CD4-positive, alpha-beta memory T cell (primary cell): ENCODE measurements at regions not wholly inside any gene's neighbourhood (a gene's known extent, or its start where the extent isn't known, plus 50 kb on each side); places are given as distances from the start of the nearest gene placed in this dataset.
A peak's percentile ranks its signal among the peaks of the same experiment; 100 is the strongest.

Experiments used
- CTCF ChIA-PET: fragments of 350-600 bp; sonication (Branson Sonifier 250); formaldehyde crosslinking; loops from one replicate; lab custom pipeline; 2021; ENCODE audit warnings: inconsistent platforms; ENCODE audit not compliant: partially characterized antibody; lab: Charles Lee
- POLR2A ChIA-PET: fragments of 350-600 bp; sonication (Branson Sonifier 250); formaldehyde crosslinking; loops from one replicate; lab custom pipeline; 2021; ENCODE audit not compliant: partially characterized antibody; lab: Charles Lee
- DNase-seq, 5 donors: peaks; one replicate each; pipeline versions ENCODE4 v3.0.0 to v3.0.0-alpha.2; 2020 to 2022; ENCODE audit warnings: mixed read lengths in 1 of 5
- H3K27ac ChIP-seq: one replicate; pipeline ENCODE4 v1.7.0; 2013; ENCODE audit warnings: low read depth, low read length
- H3K27me3 ChIP-seq: 2 replicates; pipeline ENCODE4 v1.7.0; 2013; ENCODE audit warnings: mild to moderate bottlenecking, low read length, moderate library complexity; ENCODE audit not compliant: insufficient read depth
- H3K36me3 ChIP-seq: 2 replicates; pipeline ENCODE4 v1.7.0; 2013; ENCODE audit warnings: mild to moderate bottlenecking, low read length, moderate library complexity; ENCODE audit not compliant: insufficient read depth
- H3K4me1 ChIP-seq: 2 replicates; pipeline ENCODE4 v1.7.0; 2013; ENCODE audit warnings: mild to moderate bottlenecking, low read length, moderate library complexity; ENCODE audit not compliant: insufficient read depth
- H3K4me3 ChIP-seq, 2 donors: one replicate each; pipeline ENCODE4 v1.7.0; 2013; ENCODE audit warnings: low read length in 2 of 2, mild to moderate bottlenecking in 1 of 2
- H3K9me3 ChIP-seq, 2 donors: one replicate each; pipeline ENCODE4 v1.7.0; 2013; ENCODE audit warnings: low read length in 2 of 2, control low read depth in 1 of 2; ENCODE audit not compliant: control insufficient read depth in 1 of 2
- H3K27ac Mint-ChIP-seq, 7 donors: one replicate each; pipeline ENCODE4 v1.8.0; 2020 to 2021; ENCODE audit warnings: mixed read lengths in 7 of 7, mild to moderate bottlenecking in 6 of 7, inconsistent platforms in 3 of 7, moderate library complexity in 3 of 7
- H3K27me3 Mint-ChIP-seq, 2 donors: one replicate each; pipeline ENCODE4 v1.8.0; 2020 to 2021; ENCODE audit warnings: mixed read lengths in 2 of 2
- H3K36me3 Mint-ChIP-seq, 2 donors: one replicate each; pipeline ENCODE4 v1.8.0; 2020 to 2021; ENCODE audit warnings: mixed read lengths in 2 of 2, inconsistent platforms in 1 of 2, mild to moderate bottlenecking in 1 of 2
- H3K4me1 Mint-ChIP-seq, 4 donors: one replicate each; pipeline ENCODE4 v1.8.0; 2020 to 2021; ENCODE audit warnings: mixed read lengths in 4 of 4, mild to moderate bottlenecking in 1 of 4
- H3K4me3 Mint-ChIP-seq, 8 donors: one replicate each; pipeline ENCODE4 v1.8.0; 2020 to 2021; ENCODE audit warnings: mixed read lengths in 8 of 8, mild to moderate bottlenecking in 7 of 8, moderate library complexity in 6 of 8, inconsistent platforms in 3 of 8
- H3K9me3 Mint-ChIP-seq, 8 donors: one replicate each; pipeline ENCODE4 v1.8.0; 2020 to 2021; ENCODE audit warnings: mixed read lengths in 8 of 8, mild to moderate bottlenecking in 5 of 8, inconsistent platforms in 3 of 8, moderate library complexity in 1 of 8
- intact Hi-C: fragments of 100-400 bp; cut with micrococcal nuclease; formaldehyde crosslinking; loops from one replicate; pipeline ENCODE4 v1.15.1; 2023

DNA sequence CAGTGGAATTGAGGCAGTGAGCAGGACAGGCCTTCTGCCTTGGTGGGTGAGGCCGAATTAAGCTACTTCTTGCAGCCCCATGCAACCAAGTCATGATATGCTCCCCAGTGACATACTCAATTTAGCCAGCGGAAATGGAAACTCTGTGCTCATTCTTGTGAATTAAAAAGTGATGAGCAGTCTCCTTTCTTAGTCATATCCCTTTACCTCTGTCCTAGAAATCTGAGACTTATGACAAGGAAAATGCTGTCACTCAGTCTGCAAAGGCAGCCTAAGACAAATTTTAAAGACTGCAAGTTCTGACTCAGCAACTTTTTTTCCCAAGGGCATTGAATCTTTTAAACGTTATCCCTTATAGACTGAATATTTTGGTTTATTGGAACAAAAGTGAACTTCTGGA is 218.2 kb downstream of the SH3BP4 start:
- H3K27me3 Mint-ChIP-seq = peaks cover 7 to 8% of the 10 kb centered on the region in 2 donors
- Histone ChIP-seq H3K36me3 (no peaks in the 10 kb centered on the region), H3K4me3 (no peak overlapping the region), H3K9me3 (peaks cover 0 to 4% of the 10 kb centered on the region in 2 donors), H3K4me1 (no peaks in the 10 kb centered on the region), H3K27ac (no peak overlapping the region), H3K27me3 (no peaks in the 10 kb centered on the region)
- no peaks in the 10 kb centered on the region for H3K4me1 Mint-ChIP-seq
- ChIA-PET POLR2A (no interaction called here), CTCF (no interaction called here)
- peaks cover 0 to 3% (median 0%) of the 10 kb centered on the region in 8 donors for H3K9me3 Mint-ChIP-seq
- H3K27ac Mint-ChIP-seq = no peak overlapping the region
- no peak overlapping the region for H3K4me3 Mint-ChIP-seq
- DNase-seq = no peak
- intact Hi-C loops = no loop called here
- H3K36me3 Mint-ChIP-seq = no peaks in the 10 kb centered on the region

DNA sequence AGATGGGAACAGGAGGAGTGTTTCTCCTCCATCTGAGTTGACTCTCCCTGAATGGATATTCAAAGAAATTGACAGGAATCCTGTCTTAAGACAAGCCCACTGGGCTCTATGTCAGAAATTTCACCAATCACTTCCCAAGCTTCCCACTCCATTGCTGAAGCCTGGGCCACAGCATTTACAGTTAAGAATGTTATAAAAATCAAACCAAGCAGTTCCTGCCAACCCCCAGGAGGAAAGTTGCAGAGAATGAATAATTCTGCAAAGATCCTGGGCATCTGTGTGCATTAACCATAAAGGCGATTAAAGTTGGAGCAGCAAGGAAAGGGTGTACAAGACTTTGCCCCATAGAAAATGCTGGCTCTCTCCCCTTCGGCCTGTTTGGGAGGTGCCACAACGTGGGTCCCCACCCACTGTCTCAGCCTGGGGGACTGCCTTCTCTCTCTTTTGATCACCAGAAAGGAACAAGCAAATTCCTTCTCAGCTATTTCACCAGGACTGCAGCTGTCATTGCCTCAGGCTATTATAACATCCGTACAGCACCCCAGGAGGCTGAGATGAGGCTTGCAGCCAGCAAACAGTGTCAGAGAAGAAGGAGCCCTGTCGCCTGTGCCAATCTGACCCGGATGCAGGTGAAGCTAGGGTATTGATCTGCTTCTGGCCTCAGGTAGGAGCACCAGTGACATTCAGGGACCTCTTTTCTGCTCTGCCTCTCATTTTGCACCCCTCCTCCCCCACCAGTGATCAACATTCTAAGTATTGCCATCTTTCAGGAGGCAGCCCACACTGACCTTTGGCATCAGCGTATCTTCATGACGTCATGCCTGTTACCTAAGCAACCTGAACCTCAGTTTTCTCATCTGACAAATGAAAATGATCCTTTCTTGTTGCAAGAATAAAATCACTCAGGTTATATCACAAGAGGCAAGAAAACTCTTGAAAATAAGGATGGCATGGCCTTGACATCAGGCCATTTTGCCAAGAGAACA is 219.0 kb downstream of the SH3BP4 start:
- no peaks in the 10 kb centered on the region for H3K4me1 Mint-ChIP-seq
- H3K4me3 Mint-ChIP-seq = no peak overlapping the region
- H3K27me3 ChIP-seq = no peaks in the 10 kb centered on the region
- no peak overlapping the region for H3K4me3 ChIP-seq
- H3K36me3 ChIP-seq = no peaks in the 10 kb centered on the region
- H3K36me3 Mint-ChIP-seq = no peaks in the 10 kb centered on the region
- H3K27ac ChIP-seq = no peak overlapping the region
- no peak for DNase-seq
- H3K27me3 Mint-ChIP-seq = peaks cover 8 to 9% of the 10 kb centered on the region in 2 donors
- intact Hi-C loops = no loop called here
- H3K9me3 Mint-ChIP-seq = peaks cover 0 to 3% (median 0%) of the 10 kb centered on the region in 8 donors
- no peaks in the 10 kb centered on the region for H3K4me1 ChIP-seq
- ChIA-PET CTCF (no interaction called here), POLR2A (no interaction called here)
- peaks cover 0 to 4% of the 10 kb centered on the region in 2 donors for H3K9me3 ChIP-seq
- no peak overlapping the region for H3K27ac Mint-ChIP-seq

DNA sequence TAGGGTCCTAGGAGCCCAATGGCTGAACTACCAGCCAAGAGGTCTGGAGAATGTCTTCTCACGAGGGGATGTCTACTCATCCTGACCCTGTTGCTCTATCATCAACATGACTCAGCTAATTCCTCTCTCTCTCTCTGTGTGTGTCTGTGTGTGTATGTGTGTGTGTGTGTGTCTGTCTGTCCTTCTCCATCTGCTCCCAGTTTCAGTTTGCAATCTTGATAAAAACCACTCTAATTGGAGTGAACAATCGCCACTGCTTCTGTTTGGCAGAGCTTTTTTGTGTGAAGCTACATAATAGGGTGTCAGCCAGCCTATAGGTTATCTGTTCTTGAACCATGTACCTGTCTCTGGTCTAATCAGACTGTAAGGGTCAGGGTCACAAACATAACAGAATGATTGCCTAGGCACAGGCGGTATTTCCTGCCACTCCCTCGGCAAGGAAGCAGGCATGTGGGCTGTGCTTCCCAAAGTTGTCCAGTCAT is 219.8 kb downstream of the SH3BP4 start:
- peaks cover 0 to 3% (median 0%) of the 10 kb centered on the region in 8 donors for H3K9me3 Mint-ChIP-seq
- H3K4me3 Mint-ChIP-seq = no peak overlapping the region
- no peak for DNase-seq
- H3K27me3 ChIP-seq = no peaks in the 10 kb centered on the region
- peaks cover 10 to 12% of the 10 kb centered on the region in 2 donors for H3K27me3 Mint-ChIP-seq
- POLR2A ChIA-PET = no interaction called here
- H3K27ac Mint-ChIP-seq = no peak overlapping the region
- CTCF ChIA-PET = no interaction called here
- no peaks in the 10 kb centered on the region for H3K4me1 Mint-ChIP-seq
- H3K4me1 ChIP-seq = no peaks in the 10 kb centered on the region
- H3K36me3 ChIP-seq = no peaks in the 10 kb centered on the region
- H3K9me3 ChIP-seq = peaks cover 0 to 4% of the 10 kb centered on the region in 2 donors
- H3K4me3 ChIP-seq = no peak overlapping the region
- intact Hi-C loops = no loop called here
- H3K36me3 Mint-ChIP-seq = no peaks in the 10 kb centered on the region
- no peak overlapping the region for H3K27ac ChIP-seq

DNA sequence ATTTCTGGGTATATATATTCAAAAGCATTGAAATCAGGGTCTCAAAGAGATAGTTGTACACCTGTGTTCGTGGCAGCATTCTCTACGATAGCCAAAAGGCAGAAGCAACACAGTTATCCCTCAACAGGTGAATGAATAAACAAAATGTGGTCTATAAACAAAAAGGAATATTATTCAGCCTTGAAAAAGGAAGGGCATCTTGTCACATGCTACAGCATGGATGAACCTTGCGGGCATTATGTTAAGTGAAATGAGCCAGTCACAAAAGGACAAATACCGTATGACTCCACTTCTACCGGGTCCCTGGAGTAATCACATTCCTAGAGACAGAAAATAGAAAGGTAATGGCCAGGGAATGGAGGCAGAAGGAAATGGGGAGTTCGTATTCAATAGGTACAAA is 228.8 kb downstream of the SH3BP4 start:
- POLR2A ChIA-PET = no interaction called here
- Mint-ChIP-seq H3K4me1 (no peaks in the 10 kb centered on the region), H3K27me3 (peaks cover 11 to 16% of the 10 kb centered on the region in 2 donors), H3K36me3 (no peaks in the 10 kb centered on the region), H3K27ac (no peak overlapping the region), H3K4me3 (no peak overlapping the region), H3K9me3 (peaks cover 0 to 2% (median 0%) of the 10 kb centered on the region in 8 donors)
- no peaks in the 10 kb centered on the region for H3K36me3 ChIP-seq
- no peak for DNase-seq
- H3K4me1 ChIP-seq = no peaks in the 10 kb centered on the region
- intact Hi-C loops = no loop called here
- CTCF ChIA-PET = no interaction called here
- no peak overlapping the region for H3K27ac ChIP-seq
- peaks cover 4% of the 10 kb centered on the region for H3K27me3 ChIP-seq
- H3K4me3 ChIP-seq = no peak overlapping the region
- no peaks in the 10 kb centered on the region for H3K9me3 ChIP-seq

DNA sequence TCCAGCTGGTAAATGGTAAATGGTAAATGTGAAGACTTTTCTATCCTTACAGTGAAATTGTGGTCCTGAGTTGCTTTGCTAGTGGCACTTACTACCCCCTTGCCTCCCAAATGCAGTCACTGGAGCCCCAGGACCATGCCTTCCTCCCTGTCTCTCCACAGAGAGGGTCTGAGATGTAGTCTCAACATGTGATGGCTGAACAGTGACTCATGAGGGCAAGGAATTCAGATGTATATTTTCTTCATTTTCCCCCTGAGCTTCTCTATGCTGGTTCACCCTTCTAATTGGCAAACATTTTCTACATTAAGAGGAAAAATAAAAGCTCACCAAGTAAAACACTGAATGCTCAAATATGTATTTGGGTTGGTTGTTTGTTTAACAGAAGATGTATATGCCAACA is 232.0 kb downstream of the SH3BP4 start:
- H3K36me3 Mint-ChIP-seq = no peaks in the 10 kb centered on the region
- Histone ChIP-seq H3K4me1 (no peaks in the 10 kb centered on the region), H3K9me3 (no peaks in the 10 kb centered on the region), H3K4me3 (no peak overlapping the region), H3K27me3 (no peaks in the 10 kb centered on the region), H3K27ac (no peak overlapping the region), H3K36me3 (no peaks in the 10 kb centered on the region)
- DNase-seq = no peak
- H3K4me3 Mint-ChIP-seq = no peak overlapping the region
- ChIA-PET CTCF (no interaction called here), POLR2A (no interaction called here)
- peaks cover 5 to 16% of the 10 kb centered on the region in 2 donors for H3K27me3 Mint-ChIP-seq
- peaks cover 0 to 4% (median under 1%) of the 10 kb centered on the region in 8 donors for H3K9me3 Mint-ChIP-seq
- H3K27ac Mint-ChIP-seq = no peak overlapping the region
- H3K4me1 Mint-ChIP-seq = no peaks in the 10 kb centered on the region
- intact Hi-C loops = no loop called here

DNA sequence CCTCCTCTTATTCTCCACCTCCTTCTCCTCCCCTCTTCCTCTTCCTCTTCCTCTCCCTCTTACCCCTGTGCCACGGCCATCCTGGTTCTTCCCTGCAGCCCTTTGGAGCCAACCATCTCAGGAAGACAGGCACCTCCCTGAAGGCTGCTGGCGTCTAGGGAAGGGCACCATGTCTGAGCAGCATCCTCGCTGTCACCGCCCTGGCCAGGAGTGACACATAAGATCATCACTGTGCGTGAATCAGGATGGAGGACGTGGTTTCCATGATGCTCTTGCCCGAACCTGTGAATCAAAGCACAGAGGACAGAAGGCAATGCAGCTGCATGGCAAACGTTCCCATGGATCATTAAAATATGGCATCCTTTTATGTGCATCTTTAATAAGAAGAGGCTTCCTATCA is 236.0 kb downstream of the SH3BP4 start:
- Histone ChIP-seq H3K36me3 (no peaks in the 10 kb centered on the region), H3K27me3 (no peaks in the 10 kb centered on the region), H3K4me3 (no peak overlapping the region), H3K9me3 (no peaks in the 10 kb centered on the region), H3K27ac (no peak overlapping the region), H3K4me1 (no peaks in the 10 kb centered on the region)
- Mint-ChIP-seq H3K4me1 (peaks cover 0 to 2% (median 0%) of the 10 kb centered on the region in 4 donors), H3K4me3 (no peak overlapping the region), H3K27ac (no peak overlapping the region), H3K9me3 (peaks cover 0 to 4% (median 0%) of the 10 kb centered on the region in 8 donors), H3K36me3 (no peaks in the 10 kb centered on the region), H3K27me3 (peaks cover 4 to 14% of the 10 kb centered on the region in 2 donors)
- CTCF ChIA-PET = no interaction called here
- DNase-seq = no peak
- POLR2A ChIA-PET = no interaction called here
- intact Hi-C loops = no loop called here

DNA sequence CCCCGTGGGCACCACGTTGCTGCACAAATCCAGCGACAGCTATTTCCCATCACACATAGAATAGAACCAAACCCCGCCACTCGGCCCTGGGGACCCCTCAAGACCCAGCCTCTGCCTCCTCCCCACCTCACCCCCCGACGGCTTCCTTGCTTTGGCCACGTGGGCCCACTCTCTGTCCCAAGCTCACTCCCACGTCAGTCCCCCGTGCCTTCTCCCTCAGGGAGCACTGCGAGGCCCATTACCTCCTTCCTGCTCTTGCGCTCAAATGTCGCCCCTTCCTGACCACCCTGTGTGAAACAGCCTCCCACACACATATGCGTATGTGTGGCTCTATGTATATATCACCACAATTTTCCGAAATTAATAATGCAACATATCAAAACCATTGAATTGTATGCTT is 239.7 kb downstream of the SH3BP4 start:
- H3K27ac Mint-ChIP-seq = peak overlapping the region in 1 of 7 donors; percentile 81
- POLR2A ChIA-PET = no interaction called here
- H3K36me3 Mint-ChIP-seq = no peaks in the 10 kb centered on the region

More for the DNA sequence above, 239.7 kb downstream of the SH3BP4 start:
- Histone ChIP-seq H3K9me3 (no peaks in the 10 kb centered on the region), H3K36me3 (no peaks in the 10 kb centered on the region), H3K27ac (no peak overlapping the region), H3K27me3 (no peaks in the 10 kb centered on the region), H3K4me1 (no peaks in the 10 kb centered on the region), H3K4me3 (no peak overlapping the region)
- intact Hi-C loops = no loop called here
- CTCF ChIA-PET = no interaction called here
- H3K4me3 Mint-ChIP-seq = no peak overlapping the region
- H3K27me3 Mint-ChIP-seq = peaks cover 8 to 27% of the 10 kb centered on the region in 2 donors
- peaks cover 0 to 2% (median 0%) of the 10 kb centered on the region in 4 donors for H3K4me1 Mint-ChIP-seq
- DNase-seq = no peak
- H3K9me3 Mint-ChIP-seq = peaks cover 0 to 8% (median 4%) of the 10 kb centered on the region in 8 donors
